Neural crest cell (in vitro differentiated cells): ENCODE measurements at regions not wholly inside any gene's neighbourhood (a gene's known extent, or its start where the extent isn't known, plus 50 kb on each side); places are given as distances from the start of the nearest gene placed in this dataset.

Source experiments
- DNase-seq: peaks from one replicate; pipeline ENCODE4 v3.0.0; 2021; ENCODE audit warnings: low read depth, mixed read lengths, low spot score
- H3K27ac Mint-ChIP-seq: one replicate; pipeline ENCODE4 v1.8.0; 2021; ENCODE audit warnings: mild to moderate bottlenecking, mixed read lengths; ENCODE audit not compliant: unreplicated experiment
- H3K27me3 Mint-ChIP-seq: 2 replicates; pipeline ENCODE4 v1.8.0; 2021; ENCODE audit warnings: low read depth, mild to moderate bottlenecking, mixed read lengths
- H3K36me3 Mint-ChIP-seq: 2 replicates; pipeline ENCODE4 v1.8.0; 2021; ENCODE audit warnings: low read depth, mild to moderate bottlenecking, mixed read lengths
- H3K4me1 Mint-ChIP-seq: 2 replicates; pipeline ENCODE4 v1.8.0; 2021; ENCODE audit warnings: mixed read lengths
- H3K4me3 Mint-ChIP-seq: one replicate; pipeline ENCODE4 v1.8.0; 2021; ENCODE audit warnings: mild to moderate bottlenecking, mixed read lengths
- H3K9me3 Mint-ChIP-seq: 2 replicates; pipeline ENCODE4 v1.8.0; 2021; ENCODE audit warnings: mixed read lengths
- CTCF ChIP-seq: fragments of 200-600 bp; sonication (generic); conservative IDR thresholded peaks from 2 replicates; pipeline ENCODE4 v1.5.0; 2021; ENCODE audit warnings: antibody characterized with exemption, mild to moderate bottlenecking

DNA sequence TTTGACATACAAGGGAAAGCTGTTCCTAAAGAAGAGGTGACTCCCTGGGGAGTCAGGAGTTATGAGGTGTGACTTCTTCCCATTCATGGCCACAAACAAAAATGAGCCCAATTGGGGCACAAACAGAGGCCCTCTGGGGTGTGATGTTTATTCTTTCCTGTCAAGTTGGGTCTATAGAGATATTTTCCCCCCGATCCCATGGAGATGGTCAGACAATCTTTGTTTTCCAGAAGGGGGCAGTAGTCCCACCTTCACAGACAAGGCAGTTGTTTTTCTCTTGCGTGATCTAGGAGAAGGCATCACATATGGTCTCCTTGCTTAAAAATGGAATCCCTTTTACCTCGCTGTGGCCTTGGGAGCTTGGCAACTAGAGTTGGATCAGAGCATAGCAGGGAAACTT, 110.3 kb downstream of the MFSD1 start:
- H3K36me3 Mint-ChIP-seq, result no peaks in the 10 kb centered on the region
- peak; percentile 14 for TF ChIP-seq CTCF
- H3K27me3 Mint-ChIP-seq, result peaks cover 5% of the 10 kb centered on the region
- H3K4me3 Mint-ChIP-seq, result no peak overlapping the region
- H3K9me3 Mint-ChIP-seq, result no peaks in the 10 kb centered on the region
- no peak for DNase-seq
- H3K27ac Mint-ChIP-seq, result no peak overlapping the region
- H3K4me1 Mint-ChIP-seq, result no peaks in the 10 kb centered on the region

DNA sequence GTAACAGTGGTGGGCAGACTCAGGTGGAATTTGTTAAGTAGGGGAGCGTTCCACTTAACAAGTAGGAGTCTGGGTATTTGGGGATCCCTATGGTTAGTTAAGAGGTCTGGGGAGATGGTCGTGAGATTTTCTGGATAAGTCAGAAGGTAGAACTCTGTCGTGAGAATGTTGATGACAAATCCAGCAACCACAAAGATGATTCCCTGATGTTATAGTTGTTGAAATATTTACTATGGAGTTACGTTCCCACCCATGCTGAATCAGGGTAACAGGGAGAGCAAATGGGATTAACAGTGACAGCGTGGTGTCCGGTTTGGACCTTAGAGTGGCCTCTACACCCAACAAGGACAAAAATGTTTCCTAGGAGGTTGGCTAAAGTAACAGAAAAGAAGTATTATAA, 110.8 kb downstream of the MFSD1 start:
- no peaks in the 10 kb centered on the region for H3K4me1 Mint-ChIP-seq
- TF ChIP-seq CTCF, result no peak
- no peaks in the 10 kb centered on the region for H3K9me3 Mint-ChIP-seq
- peaks cover 7% of the 10 kb centered on the region for H3K27me3 Mint-ChIP-seq
- H3K27ac Mint-ChIP-seq, result no peak overlapping the region
- no peak for DNase-seq
- H3K4me3 Mint-ChIP-seq, result no peak overlapping the region
- H3K36me3 Mint-ChIP-seq, result no peaks in the 10 kb centered on the region

DNA sequence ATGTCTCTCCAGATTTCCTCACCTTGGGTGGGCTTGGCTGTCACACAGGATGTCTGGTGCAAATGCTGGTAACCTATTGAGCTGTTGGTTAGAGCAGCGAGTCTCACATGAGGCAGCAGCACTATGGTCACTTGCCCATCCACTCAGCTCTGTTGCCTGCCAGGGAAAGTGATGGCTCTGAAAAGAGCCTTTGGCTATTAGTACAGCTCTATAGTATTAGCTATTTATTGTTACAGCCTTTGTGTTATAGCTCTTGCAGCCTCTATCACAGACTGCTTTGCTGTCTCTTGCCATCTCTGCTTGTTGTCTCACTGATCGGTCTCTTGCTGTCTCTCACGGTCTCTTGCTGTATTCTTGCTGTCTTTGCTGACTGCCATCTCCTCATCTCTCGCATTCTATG, 114.3 kb downstream of the MFSD1 start:
- Mint-ChIP-seq H3K27ac (no peak overlapping the region), H3K9me3 (no peaks in the 10 kb centered on the region), H3K4me1 (no peaks in the 10 kb centered on the region), H3K4me3 (no peak overlapping the region), H3K36me3 (no peaks in the 10 kb centered on the region), H3K27me3 (peaks cover 11% of the 10 kb centered on the region)
- TF ChIP-seq CTCF, result no peak
- no peak for DNase-seq

DNA sequence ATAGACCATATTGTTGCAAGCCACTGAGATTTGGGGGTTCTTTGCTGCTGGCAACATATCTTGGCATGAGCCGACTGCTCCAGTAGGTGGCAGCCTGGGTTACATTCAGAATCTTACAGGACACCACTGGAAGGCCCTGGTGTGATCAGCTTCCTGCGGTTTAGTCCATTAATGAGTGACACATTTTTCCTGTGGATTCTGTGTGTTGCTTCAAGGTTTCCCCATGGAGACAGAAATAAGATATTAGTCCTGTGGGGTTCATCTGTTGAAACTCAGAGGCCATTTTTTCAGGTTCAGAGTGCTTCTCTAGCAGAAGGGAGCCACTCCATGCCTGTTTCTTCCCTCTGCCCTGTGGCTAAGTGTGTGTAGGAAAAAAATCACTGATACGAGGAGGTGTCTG, 116.2 kb downstream of the MFSD1 start:
- Mint-ChIP-seq H3K27ac (no peak overlapping the region), H3K36me3 (no peaks in the 10 kb centered on the region), H3K9me3 (no peaks in the 10 kb centered on the region), H3K4me1 (no peaks in the 10 kb centered on the region), H3K4me3 (no peak overlapping the region), H3K27me3 (peaks cover 17% of the 10 kb centered on the region)
- TF ChIP-seq CTCF, result peak; percentile 73
- DNase-seq, result peak; percentile 35

DNA sequence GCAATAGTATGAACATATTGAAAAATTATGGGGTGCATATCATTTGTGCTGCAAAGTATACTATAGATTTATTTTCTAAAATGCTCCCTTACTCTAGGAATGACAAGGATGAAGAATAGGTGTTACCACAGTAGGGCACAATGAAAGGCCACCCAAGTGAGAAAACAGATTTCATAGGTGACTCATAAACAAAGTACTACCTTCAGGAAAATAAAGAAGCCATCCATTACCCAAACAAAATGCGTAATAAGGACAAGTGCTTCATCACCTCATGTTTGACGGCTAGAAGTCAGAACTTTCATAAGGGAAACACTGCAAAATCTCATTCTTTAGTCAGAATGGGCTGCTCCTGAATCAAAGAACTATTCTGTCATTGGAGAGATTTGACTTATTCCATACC, 116.6 kb downstream of the MFSD1 start:
- no peak for DNase-seq
- H3K4me3 Mint-ChIP-seq, result no peak overlapping the region
- no peak for TF ChIP-seq CTCF
- no peaks in the 10 kb centered on the region for H3K36me3 Mint-ChIP-seq
- peaks cover 17% of the 10 kb centered on the region for H3K27me3 Mint-ChIP-seq
- no peaks in the 10 kb centered on the region for H3K9me3 Mint-ChIP-seq
- no peak overlapping the region for H3K27ac Mint-ChIP-seq
- H3K4me1 Mint-ChIP-seq, result no peaks in the 10 kb centered on the region

GRCh38 chr3:158920371-158920770, 118.5 kb downstream of the MFSD1 start:
- H3K4me3 Mint-ChIP-seq, result no peak overlapping the region
- H3K4me1 Mint-ChIP-seq, result no peaks in the 10 kb centered on the region
- DNase-seq, result no peak
- no peak overlapping the region for H3K27ac Mint-ChIP-seq
- no peaks in the 10 kb centered on the region for H3K9me3 Mint-ChIP-seq
- H3K27me3 Mint-ChIP-seq, result peaks cover 14% of the 10 kb centered on the region
- no peak for TF ChIP-seq CTCF
- H3K36me3 Mint-ChIP-seq, result no peaks in the 10 kb centered on the region
